Suppressor macrophage treated with lipopolysaccharide for 4 hours (primary cell): ENCODE measurements at regions not wholly inside any gene's neighbourhood (a gene's known extent, or its start where the extent isn't known, plus 50 kb on each side); places are given as distances from the start of the nearest gene placed in this dataset.

ENCODE experiments used
- DNase-seq: peaks from one replicate; pipeline ENCODE4 v3.0.0-alpha.2; 2020

- no peak for DNase-seq
These were observed 252.0 kb upstream of the JAG1 start for GRCh38 chr20:10925767-10926166.

GRCh38 chr20:10927011-10927583 lies 253.3 kb upstream of the JAG1 start:
- DNase-seq: no peak

- no peak for DNase-seq
These were observed 254.4 kb upstream of the JAG1 start for GRCh38 chr20:10927936-10928840.

DNA sequence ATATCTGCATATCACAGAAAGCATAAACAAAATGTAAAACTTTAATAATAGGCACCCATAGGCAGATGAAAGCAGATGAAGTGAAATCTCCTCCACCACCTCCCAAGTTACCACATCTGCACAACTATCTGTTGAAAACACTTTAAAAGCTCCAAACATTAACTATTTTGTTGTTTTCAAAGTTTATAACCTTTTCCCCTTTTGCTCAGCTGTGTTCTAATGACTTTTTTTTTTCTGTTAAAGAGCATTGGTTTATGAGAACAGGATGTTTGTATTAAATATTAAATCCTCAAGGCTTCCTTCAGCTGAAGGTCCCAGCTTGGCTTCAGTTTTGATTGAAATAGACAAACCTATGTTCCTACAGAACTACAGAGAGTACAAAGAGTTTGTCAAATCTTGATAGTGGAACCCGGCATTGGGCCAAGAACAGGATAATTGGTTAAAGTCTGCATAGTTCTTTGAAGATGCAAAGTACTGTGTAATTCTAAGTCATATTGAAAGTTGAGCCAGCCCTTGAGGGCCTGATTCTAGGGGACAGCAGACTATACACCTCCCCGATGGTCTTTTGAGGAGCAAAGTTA lies 255.1 kb upstream of the JAG1 start:
- DNase-seq: no peak

DNA sequence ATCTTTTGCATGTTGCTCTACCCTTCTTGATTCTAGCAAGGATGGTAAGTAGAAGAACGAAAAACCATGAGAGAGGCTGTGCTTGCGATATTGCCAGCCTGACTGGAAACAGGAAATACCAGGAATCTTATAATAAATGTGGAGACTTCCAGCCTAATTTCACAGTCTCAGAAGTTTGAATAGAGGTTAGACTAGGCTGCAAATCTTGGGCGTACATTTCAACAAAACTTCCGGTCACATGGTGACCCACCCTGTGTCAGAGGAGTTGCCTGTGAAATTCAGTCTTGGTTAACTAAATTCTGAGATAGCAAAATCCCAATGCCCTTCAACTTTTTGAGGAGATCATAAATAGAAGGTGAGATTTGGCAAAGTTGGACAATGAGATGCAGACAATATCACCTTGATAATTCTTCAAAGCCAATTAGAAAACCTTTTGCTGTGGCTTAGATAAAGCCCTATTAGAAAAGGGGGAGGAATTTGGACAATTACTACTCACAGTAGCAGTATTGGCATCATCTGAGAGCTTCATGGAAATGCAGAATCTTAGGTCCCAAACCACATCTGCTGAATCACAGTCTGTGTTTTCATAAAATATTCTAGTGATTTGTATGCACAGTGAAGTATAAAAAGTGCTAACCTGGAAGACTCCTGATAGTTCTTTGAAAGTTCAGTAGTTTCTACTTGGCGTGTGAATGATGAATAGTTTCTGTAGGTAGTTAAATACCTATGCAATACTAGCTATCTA lies 262.0 kb upstream of the JAG1 start:
- DNase-seq: no peak

GRCh38 chr20:10936786-10937185 lies 263.0 kb upstream of the JAG1 start:
- no peak for DNase-seq

DNA sequence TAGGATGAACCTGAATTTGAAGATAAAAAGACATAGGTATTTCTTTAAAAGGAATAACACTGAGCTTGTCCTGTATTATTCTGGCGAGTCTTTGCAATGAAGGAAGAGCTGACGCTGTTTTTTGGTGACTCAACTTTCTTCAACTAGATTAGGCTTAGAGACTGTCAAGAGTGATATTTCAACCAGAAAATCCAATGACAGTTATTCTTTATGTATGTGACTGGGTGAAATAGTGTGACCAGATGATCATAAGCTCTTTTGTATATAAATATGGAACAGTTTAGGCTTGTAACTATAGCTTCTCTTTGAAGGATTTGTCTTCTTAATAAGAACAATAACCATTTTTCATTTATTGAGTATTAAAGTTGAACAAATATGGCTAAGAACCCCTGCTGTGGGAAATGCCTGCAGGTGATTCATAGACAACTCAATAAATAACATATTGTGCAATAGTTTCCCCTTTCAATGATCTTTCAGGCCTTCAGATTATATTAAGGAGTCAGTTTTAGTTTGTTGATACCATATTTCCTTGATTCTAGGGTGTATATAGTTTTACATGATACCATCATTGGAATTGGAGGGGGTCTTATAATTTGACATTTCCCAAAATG lies 265.6 kb upstream of the JAG1 start:
- no peak for DNase-seq

GRCh38 chr20:10940941-10941340 lies 267.1 kb upstream of the JAG1 start:
- DNase-seq: no peak

GRCh38 chr20:10943686-10944265 lies 270.0 kb upstream of the JAG1 start:
- DNase-seq: no peak

DNA sequence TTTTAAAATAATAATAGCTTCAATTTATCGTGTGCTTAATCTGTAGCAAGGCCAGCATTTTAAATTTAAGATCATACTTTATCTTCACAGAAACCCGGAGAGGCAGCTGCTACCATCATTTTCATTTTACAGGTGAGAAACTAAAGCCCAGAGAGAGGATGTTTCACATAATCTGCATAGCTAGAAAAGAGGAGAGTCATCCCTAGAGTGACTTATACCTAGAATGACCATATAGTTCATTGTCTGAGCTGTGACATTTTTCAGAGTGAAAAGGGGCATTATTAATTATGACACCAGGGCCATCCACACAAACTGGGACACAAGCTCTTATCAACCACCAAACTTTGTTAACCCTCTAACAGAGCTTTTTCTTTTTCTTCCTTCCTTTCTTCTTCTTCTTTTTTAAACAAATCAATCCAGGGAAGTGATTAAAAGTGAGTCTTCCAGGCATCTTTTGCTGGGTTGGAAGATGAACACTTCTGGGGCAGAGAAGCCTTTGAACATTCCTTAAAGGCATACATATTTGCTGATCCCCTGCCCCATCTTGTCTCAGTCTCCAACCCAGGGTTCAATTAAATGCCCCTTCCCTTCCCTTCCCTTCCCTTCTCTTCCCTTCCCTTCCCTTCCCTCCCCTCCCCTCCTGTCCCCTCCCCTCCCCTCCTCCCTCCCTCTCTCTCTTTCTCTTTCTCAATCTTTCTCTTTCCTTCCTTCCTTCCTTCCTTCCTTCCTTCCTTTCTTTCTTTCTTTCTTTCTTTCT lies 272.5 kb upstream of the JAG1 start:
- no peak for DNase-seq

DNA sequence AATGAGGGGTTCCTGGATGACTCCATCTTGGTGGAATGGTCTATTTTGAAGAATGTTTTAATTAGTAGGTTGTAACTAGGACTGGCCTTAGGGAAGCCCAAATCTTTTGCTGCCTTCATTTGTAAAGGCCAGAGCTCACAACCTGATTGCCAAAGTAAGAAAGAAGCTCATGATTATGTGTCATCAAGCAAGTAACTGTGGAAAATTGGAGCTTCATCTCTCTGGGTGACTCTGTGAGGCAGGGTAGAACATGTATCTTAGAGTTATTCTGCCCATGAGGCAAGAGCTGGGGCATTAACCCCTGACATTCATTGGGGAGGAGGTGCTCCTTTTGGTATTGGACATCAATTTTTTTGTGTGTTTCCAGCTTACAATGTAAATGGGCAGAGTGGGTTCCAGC lies 273.9 kb upstream of the JAG1 start:
- DNase-seq: no peak

DNA sequence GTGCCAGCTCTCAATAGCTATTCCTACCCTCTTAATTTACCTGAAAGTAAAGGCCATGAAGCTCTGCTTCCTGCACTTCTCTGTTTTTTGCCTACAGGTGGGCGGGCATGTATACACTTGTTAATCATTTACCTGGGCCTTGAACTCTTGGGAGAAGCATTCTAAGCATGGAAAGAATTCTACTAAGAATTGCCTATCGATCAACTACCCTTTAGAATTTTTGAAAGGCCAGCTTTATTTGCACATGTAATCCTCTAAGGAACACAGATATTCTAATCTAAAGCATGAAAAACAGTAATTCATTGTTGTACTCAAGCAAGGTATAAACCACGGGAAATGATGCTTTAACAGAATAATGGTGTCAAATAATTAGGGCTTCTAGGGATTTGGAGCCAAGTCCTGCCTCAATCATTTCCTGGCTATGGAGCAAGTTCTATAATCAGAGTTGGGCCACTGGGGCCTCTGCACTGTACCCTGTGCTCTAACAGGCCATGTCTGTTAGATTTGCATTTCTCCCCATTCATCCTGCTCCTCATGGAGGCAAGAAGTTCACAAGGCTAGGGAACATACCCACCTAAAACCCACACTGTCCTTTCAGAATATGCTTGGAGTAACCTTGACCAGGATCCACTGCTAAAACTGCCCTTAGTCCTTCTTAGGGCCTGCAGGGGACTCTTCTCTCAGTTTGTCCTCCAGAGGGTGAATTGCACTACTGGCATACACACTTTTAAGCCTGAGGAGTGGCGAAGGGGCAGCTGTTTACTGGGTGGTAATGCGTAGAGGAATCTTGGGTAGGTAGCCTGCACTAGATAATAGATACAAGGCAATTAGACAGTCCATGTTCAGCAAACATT lies 276.4 kb upstream of the JAG1 start:
- DNase-seq: no peak

DNA sequence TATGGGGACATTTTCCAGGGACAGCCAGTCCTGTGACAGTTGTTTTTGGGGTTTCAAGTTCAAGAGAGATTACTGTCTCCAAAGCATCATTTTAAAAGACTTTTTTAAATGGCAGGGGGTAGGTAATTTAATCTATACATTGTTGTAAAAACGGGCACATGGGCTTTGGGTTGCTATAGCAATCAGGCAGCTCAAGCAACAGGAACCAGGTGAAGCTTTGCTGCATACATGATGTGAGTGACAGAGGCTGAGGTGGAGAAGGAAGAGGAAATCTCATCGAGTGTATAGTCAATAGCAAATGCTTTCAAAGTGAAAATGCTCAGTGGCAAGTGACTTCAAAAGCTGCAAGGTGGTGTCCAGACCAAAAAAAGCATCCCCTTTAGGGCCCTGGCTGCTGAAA lies 277.4 kb upstream of the JAG1 start:
- DNase-seq: no peak

GRCh38 chr20:10951904-10952303 lies 278.1 kb upstream of the JAG1 start:
- no peak for DNase-seq

- DNase-seq: no peak
These were observed 279.6 kb upstream of the JAG1 start for GRCh38 chr20:10953437-10953836.

- no peak for DNase-seq
These were observed 280.5 kb upstream of the JAG1 start for GRCh38 chr20:10954137-10954840.

DNA sequence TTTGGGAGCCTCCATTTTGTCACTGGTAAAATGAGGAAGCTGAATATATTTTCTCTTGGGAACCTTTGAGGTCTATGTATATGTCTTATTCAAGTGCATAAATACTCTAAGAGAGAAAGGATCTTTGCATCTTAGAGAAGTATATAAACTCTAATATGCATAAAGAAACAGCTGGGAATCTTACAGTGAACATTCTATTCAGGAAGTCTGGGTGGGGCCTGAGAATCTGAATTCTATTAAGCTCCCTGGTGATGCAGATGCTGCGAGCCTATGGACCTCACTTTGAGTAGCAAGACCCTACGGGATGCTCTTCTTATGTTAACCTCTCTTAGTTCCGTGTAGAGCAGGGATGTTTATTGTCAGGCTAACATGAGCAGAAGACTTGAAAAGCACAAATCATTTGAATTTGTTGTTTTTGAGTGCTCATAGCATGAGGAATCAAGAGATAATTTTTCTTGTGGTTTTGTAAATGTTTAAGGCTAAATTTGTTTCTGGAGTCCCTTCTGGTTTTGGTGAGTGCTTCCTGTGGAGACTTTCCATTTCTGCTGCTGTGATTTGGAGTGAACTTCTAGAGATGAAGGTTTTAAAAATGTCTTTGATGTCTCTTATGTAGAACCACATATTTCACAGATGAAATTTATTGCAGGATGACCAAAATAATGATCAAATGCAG lies 281.2 kb upstream of the JAG1 start:
- no peak for DNase-seq

DNA sequence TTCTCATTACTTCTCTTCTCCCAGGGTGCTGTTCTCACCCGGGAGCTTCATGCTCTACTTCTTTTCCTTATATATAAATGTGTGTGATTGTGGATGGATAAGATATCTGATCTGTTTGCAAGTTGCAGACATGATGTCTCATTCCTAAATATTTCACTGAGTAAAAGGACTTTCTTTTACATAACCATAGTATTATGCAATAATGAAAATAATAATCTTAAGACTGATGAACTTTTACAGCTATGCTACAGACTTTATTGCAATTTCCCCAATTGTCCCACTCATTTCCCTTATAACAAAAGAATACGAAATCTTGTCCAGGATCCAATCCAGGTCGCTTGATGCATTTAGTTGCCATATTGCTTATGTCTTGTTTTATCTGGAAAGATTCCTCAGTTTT lies 284.5 kb upstream of the JAG1 start:
- no peak for DNase-seq

DNA sequence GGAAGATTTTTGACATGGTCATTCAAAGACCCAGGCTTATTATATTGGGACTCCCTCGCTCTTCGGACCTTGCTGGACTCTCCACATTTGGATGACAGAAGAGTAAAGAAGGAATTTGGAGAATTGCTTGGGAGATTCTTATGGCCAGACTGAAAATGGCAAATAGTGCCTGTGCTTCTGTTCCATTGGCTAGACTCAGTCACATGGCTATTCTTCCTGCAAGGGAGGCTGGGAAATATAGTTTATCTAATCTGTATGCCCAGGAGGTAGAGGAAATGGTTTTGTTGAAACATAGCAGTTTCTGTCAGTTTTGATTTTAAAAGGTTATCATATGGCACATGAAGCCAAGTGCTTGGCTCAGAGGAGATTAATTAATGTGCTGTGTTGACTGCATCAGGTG lies 286.6 kb upstream of the JAG1 start:
- DNase-seq: no peak
